HCT116 (cell line): ENCODE measurements at regions not wholly inside any gene's neighbourhood (a gene's known extent, or its start where the extent isn't known, plus 50 kb on each side); places are given as distances from the start of the nearest gene placed in this dataset.

ENCODE experiments used
- ATAC-seq: fragments of 200-7000 bp; cut with Tn5 transposase; 2 replicates; pipeline ENCODE4 v1.9.1; 2020; ENCODE audit warnings: mild to moderate bottlenecking, moderate library complexity
- BruUV-seq: library from RNA; stranded (reverse); fragments of 400-500 nt; replicated peaks from 2 replicates; lab custom pipeline; 2021; lab: Mats Ljungman, UMichigan
- CTCF ChIA-PET: fragments of 300-600 bp; sonication (Branson Sonifier 250); formaldehyde crosslinking; loops from one replicate; lab custom pipeline; 2021; ENCODE audit warnings: antibody characterized with exemption; lab: Charles Lee
- POLR2A ChIA-PET: fragments of 300-600, 350-600 bp; sonication (Branson Sonifier 250); formaldehyde crosslinking; loops from one replicate; lab custom pipeline; 2021; ENCODE audit warnings: antibody characterized with exemption; lab: Charles Lee
- RAD21 ChIA-PET, 2 experiments: fragments of 300-600 bp; sonication (Branson Sonifier 250); formaldehyde crosslinking; loops; one replicate each; lab custom pipeline; 2023; ENCODE audit warnings: low total read pairs in 2 of 2; ENCODE audit not compliant: uncharacterized antibody in 2 of 2, unreplicated experiment in 2 of 2, low non-redundant PET in 1 of 2; lab: Charles Lee
- DNase-seq: peaks from one replicate; pipeline ENCODE4 v3.0.0-alpha.2; 2010; ENCODE audit warnings: low read depth, low spot score
- H2AFZ ChIP-seq: fragments of 200-600 bp; shearing (Covaris generic), sonication (generic); 2 replicates; pipeline ENCODE4 v1.6.1; 2017; ENCODE audit warnings: low read depth, mixed run types, mixed read lengths, antibody characterized with exemption, low read length; ENCODE audit not compliant: poor library complexity, severe bottlenecking
- H3K27ac ChIP-seq: 2 replicates; pipeline ENCODE4 v1.5.1; 2012; ENCODE audit warnings: low read depth, low read length
- H3K27me3 ChIP-seq: fragments of 200-600 bp; sonication (generic); 2 replicates; pipeline ENCODE4 v1.6.1; 2016; ENCODE audit warnings: mixed run types, low read length, mixed read lengths; ENCODE audit not compliant: insufficient read depth
- H3K36me3 ChIP-seq, 2 experiments: fragments of 200-500 bp in 1 of 2; fragments of 200-600 bp in 1 of 2; sonication (Bioruptor generic) in 1 of 2; sonication (generic) in 1 of 2; 2 replicates each; pipeline versions ENCODE4 v1.5.1 to v1.6.1; 2014 to 2016; ENCODE audit warnings: low read length in 2 of 2, inconsistent platforms in 1 of 2, mixed read lengths in 1 of 2, mixed run types in 1 of 2; ENCODE audit not compliant: insufficient read depth in 2 of 2, control insufficient read depth in 1 of 2
- H3K4me1 ChIP-seq, 2 experiments: fragments of 200-600 bp in 1 of 2; sonication (generic) in 1 of 2; 2 replicates each; pipeline versions ENCODE4 v1.5.1 to v1.6.1; 2012 to 2017; ENCODE audit warnings: low read length in 2 of 2, inconsistent platforms in 1 of 2, mild to moderate bottlenecking in 1 of 2, mixed read lengths in 1 of 2, mixed run types in 1 of 2, moderate library complexity in 1 of 2; ENCODE audit not compliant: insufficient read depth in 2 of 2, control insufficient read depth in 1 of 2
- H3K4me2 ChIP-seq: fragments of 200-600 bp; sonication (generic); 2 replicates; pipeline ENCODE4 v1.6.1; 2017; ENCODE audit warnings: mixed run types, low read length, mixed read lengths
- H3K4me3 ChIP-seq, 2 experiments: fragments of 200-600 bp in 1 of 2; sonication (generic) in 1 of 2; replicated peaks in 1 of 2; 2 replicates each; pipeline ENCODE4 v1.5.1; 2011 to 2016; ENCODE audit warnings: low read length in 2 of 2, control low read depth in 1 of 2, low read depth in 1 of 2, mild to moderate bottlenecking in 1 of 2, mixed read lengths in 1 of 2, mixed run types in 1 of 2
- H3K79me2 ChIP-seq: fragments of 200-600 bp; sonication (generic); 2 replicates; pipeline ENCODE4 v1.6.1; 2017; ENCODE audit warnings: mild to moderate bottlenecking, mixed run types, low read length, moderate library complexity, mixed read lengths; ENCODE audit not compliant: insufficient read depth
- H3K9ac ChIP-seq: fragments of 200-600 bp; sonication (generic); 2 replicates; pipeline ENCODE4 v1.6.1; 2016; ENCODE audit warnings: low read length, mixed read lengths
- H3K9me2 ChIP-seq: fragments of 200-600 bp; sonication (generic), shearing (Covaris generic); 2 replicates; pipeline ENCODE4 v1.6.1; 2017; ENCODE audit warnings: mixed run types, mild to moderate bottlenecking, moderate library complexity; ENCODE audit not compliant: insufficient read depth
- H3K9me3 ChIP-seq, 2 experiments: fragments of 200-500 bp in 1 of 2; fragments of 200-600 bp in 1 of 2; sonication (Bioruptor generic) in 1 of 2; sonication (generic) in 1 of 2; 2 replicates each; pipeline ENCODE4 v1.6.1; 2014 to 2017; ENCODE audit warnings: low read length in 2 of 2, mixed read lengths in 2 of 2, inconsistent platforms in 1 of 2, low read depth in 1 of 2, mild to moderate bottlenecking in 1 of 2, mixed run types in 1 of 2, moderate library complexity in 1 of 2; ENCODE audit not compliant: control insufficient read depth in 1 of 2, insufficient read depth in 1 of 2
- H4K20me1 ChIP-seq: fragments of 200-600 bp; sonication (generic), shearing (Covaris generic); 2 replicates; pipeline ENCODE4 v1.6.1; 2017; ENCODE audit warnings: mixed run types, mild to moderate bottlenecking, moderate library complexity; ENCODE audit not compliant: insufficient read depth
- ATF3 ChIP-seq: IDR thresholded peaks from 2 replicates; pipeline ENCODE4 v1.6.1; 2012
- ELF1 ChIP-seq: IDR thresholded peaks from 2 replicates; pipeline ENCODE4 v1.6.1; 2012; ENCODE audit warnings: low read depth, borderline replicate concordance
- EZH2 ChIP-seq: fragments of 200-600 bp; sonication (generic); IDR thresholded peaks from 2 replicates; pipeline ENCODE4 v1.6.1; 2017; ENCODE audit warnings: antibody characterized with exemption, mixed run types
- EZH2phosphoT487 ChIP-seq: fragments of 200-600 bp; IDR thresholded peaks from 2 replicates; pipeline ENCODE4 v1.6.1; 2018; ENCODE audit warnings: antibody characterized with exemption, borderline replicate concordance
- FOSL1 ChIP-seq: IDR thresholded peaks from 2 replicates; pipeline ENCODE4 v1.6.1; 2012; ENCODE audit warnings: low read depth
- POLR2A ChIP-seq: IDR thresholded peaks from 2 replicates; pipeline ENCODE4 v1.7.0; 2011; ENCODE audit warnings: borderline replicate concordance; ENCODE audit not compliant: insufficient read depth, insufficient read length; ENCODE audit errors: extremely low read depth
- RAD21 ChIP-seq: IDR thresholded peaks from 2 replicates; pipeline ENCODE4 v1.6.1; 2012; ENCODE audit warnings: low read depth, mild to moderate bottlenecking
- SIN3A ChIP-seq: IDR thresholded peaks from 2 replicates; pipeline ENCODE4 v1.6.1; 2012; ENCODE audit warnings: low read depth
- ZFX ChIP-seq: fragments of 450-650 bp; IDR thresholded peaks from 2 replicates; pipeline ENCODE4 v1.6.1; 2017
- ZNF274 ChIP-seq: fragments of 200-500 bp; sonication (Bioruptor generic); IDR thresholded peaks from 2 replicates; pipeline ENCODE4 v1.6.1; 2014; ENCODE audit warnings: mild to moderate bottlenecking, low read depth, low read length, inconsistent platforms
- intact Hi-C: fragments of 100-400 bp; cut with micrococcal nuclease; formaldehyde crosslinking; loops from 2 replicates; pipeline ENCODE4 v1.10.0; 2022
- TF ChIP-seq, protein P1 (sequence below): IDR thresholded peaks from 2 replicates; pipeline ENCODE4 v1.6.1; 2011; ENCODE audit warnings: mild to moderate bottlenecking, low read length, moderate library complexity; ENCODE audit not compliant: insufficient replicate concordance; ENCODE audit errors: extremely low read depth
- TF ChIP-seq, protein P2 (sequence below), 3 experiments: fragments of 200-600 bp in 1 of 3; sonication (generic) in 1 of 3; IDR thresholded peaks in 2 of 3; conservative IDR thresholded peaks in 1 of 3; 2 replicates each; pipeline ENCODE4 v1.5.1; 2012 to 2017; ENCODE audit warnings: low read depth in 2 of 3, low read length in 2 of 3, antibody characterized with exemption in 1 of 3, borderline replicate concordance in 1 of 3, control low read depth in 1 of 3, mild to moderate bottlenecking in 1 of 3, mixed read lengths in 1 of 3, mixed run types in 1 of 3, moderate library complexity in 1 of 3; ENCODE audit not compliant: insufficient read depth in 1 of 3
- TF ChIP-seq, protein P3 (sequence below): IDR thresholded peaks from 2 replicates; pipeline ENCODE4 v1.6.1; 2012; ENCODE audit warnings: low read depth

GRCh38 chr2:236915186-236915585, 170.5 kb upstream of the COPS8 start:
- Histone ChIP-seq H3K4me1 (no peaks in the 10 kb centered on the region), H3K27ac (no peak overlapping the region), H2AFZ (no peak overlapping the region), H3K9ac (no peak overlapping the region), H3K9me3 (no peaks in the 10 kb centered on the region), H3K27me3 (peaks cover 71% of the 10 kb centered on the region), H3K9me2 (no peaks in the 10 kb centered on the region), H3K4me3 (no peak overlapping the region), H3K4me2 (no peak overlapping the region), H3K36me3 (no peaks in the 10 kb centered on the region), H3K79me2 (no peaks in the 10 kb centered on the region), H4K20me1 (no peaks in the 10 kb centered on the region)
- ChIA-PET RAD21 (no interaction called here), CTCF (no interaction called here), POLR2A (no interaction called here)
- TF ChIP-seq POLR2A (no peak), SIN3A (no peak), ZFX (no peak)
- no peak for DNase-seq
- no peak for ATAC-seq
- intact Hi-C loops = no loop called here
- no TSS peak for BruUV-seq

DNA sequence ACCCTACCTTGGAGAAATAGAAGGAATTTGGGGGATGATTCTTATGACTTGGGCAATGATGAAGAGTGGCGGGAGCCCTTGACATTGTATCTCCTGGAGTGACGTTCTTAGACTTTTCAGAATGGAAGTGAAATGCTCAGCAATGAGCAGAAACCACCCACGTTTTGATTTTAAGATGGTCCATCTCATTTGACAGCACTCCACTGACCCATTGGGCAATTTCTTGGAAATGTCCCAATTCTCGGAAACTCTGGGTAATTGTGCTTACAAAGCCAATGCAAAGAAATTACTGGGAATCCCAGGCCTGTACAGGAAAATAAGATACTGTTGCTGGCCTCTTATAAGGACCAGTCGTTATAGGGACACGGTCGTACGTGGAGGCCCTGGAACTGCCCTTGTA, 170.0 kb upstream of the COPS8 start:
- no TSS peak for BruUV-seq
- H3K27me3 ChIP-seq = peaks cover 73% of the 10 kb centered on the region

More for the DNA sequence above, 170.0 kb upstream of the COPS8 start:
- POLR2A ChIA-PET = no interaction called here
- Histone ChIP-seq H2AFZ (no peak overlapping the region), H3K79me2 (no peaks in the 10 kb centered on the region), H3K4me3 (no peak overlapping the region), H3K4me1 (no peaks in the 10 kb centered on the region)
- RAD21 ChIA-PET = no interaction called here
- CTCF ChIA-PET = no interaction called here
- DNase-seq = no peak
- TF ChIP-seq ATF3 (no peak), ZNF274 (no peak), FOSL1 (no peak), ZFX (no peak), EZH2phosphoT487 (no peak), RAD21 (no peak), EZH2 (no peak), ELF1 (no peak)
- TF ChIP-seq, protein P1, sequence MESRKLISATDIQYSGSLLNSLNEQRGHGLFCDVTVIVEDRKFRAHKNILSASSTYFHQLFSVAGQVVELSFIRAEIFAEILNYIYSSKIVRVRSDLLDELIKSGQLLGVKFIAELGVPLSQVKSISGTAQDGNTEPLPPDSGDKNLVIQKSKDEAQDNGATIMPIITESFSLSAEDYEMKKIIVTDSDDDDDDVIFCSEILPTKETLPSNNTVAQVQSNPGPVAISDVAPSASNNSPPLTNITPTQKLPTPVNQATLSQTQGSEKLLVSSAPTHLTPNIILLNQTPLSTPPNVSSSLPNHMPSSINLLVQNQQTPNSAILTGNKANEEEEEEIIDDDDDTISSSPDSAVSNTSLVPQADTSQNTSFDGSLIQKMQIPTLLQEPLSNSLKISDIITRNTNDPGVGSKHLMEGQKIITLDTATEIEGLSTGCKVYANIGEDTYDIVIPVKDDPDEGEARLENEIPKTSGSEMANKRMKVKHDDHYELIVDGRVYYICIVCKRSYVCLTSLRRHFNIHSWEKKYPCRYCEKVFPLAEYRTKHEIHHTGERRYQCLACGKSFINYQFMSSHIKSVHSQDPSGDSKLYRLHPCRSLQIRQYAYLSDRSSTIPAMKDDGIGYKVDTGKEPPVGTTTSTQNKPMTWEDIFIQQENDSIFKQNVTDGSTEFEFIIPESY = no peak
- TF ChIP-seq, protein P2, sequence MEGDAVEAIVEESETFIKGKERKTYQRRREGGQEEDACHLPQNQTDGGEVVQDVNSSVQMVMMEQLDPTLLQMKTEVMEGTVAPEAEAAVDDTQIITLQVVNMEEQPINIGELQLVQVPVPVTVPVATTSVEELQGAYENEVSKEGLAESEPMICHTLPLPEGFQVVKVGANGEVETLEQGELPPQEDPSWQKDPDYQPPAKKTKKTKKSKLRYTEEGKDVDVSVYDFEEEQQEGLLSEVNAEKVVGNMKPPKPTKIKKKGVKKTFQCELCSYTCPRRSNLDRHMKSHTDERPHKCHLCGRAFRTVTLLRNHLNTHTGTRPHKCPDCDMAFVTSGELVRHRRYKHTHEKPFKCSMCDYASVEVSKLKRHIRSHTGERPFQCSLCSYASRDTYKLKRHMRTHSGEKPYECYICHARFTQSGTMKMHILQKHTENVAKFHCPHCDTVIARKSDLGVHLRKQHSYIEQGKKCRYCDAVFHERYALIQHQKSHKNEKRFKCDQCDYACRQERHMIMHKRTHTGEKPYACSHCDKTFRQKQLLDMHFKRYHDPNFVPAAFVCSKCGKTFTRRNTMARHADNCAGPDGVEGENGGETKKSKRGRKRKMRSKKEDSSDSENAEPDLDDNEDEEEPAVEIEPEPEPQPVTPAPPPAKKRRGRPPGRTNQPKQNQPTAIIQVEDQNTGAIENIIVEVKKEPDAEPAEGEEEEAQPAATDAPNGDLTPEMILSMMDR (IDR thresholded peaks at IDR 0.05 in 2 of 3, conservative IDR thresholded peaks at IDR 0.05 in 1 of 3; ENCODE audit: borderline replicate concordance in 1 of 3, insufficient read depth in 1 of 3, low read depth in 2 of 3, low read length in 2 of 3) = no peak
- TF ChIP-seq, protein P3, sequence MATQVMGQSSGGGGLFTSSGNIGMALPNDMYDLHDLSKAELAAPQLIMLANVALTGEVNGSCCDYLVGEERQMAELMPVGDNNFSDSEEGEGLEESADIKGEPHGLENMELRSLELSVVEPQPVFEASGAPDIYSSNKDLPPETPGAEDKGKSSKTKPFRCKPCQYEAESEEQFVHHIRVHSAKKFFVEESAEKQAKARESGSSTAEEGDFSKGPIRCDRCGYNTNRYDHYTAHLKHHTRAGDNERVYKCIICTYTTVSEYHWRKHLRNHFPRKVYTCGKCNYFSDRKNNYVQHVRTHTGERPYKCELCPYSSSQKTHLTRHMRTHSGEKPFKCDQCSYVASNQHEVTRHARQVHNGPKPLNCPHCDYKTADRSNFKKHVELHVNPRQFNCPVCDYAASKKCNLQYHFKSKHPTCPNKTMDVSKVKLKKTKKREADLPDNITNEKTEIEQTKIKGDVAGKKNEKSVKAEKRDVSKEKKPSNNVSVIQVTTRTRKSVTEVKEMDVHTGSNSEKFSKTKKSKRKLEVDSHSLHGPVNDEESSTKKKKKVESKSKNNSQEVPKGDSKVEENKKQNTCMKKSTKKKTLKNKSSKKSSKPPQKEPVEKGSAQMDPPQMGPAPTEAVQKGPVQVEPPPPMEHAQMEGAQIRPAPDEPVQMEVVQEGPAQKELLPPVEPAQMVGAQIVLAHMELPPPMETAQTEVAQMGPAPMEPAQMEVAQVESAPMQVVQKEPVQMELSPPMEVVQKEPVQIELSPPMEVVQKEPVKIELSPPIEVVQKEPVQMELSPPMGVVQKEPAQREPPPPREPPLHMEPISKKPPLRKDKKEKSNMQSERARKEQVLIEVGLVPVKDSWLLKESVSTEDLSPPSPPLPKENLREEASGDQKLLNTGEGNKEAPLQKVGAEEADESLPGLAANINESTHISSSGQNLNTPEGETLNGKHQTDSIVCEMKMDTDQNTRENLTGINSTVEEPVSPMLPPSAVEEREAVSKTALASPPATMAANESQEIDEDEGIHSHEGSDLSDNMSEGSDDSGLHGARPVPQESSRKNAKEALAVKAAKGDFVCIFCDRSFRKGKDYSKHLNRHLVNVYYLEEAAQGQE = no peak
- TF ChIP-seq, all 23 proteins: peak for 0
- Histone ChIP-seq H3K9me2 (no peaks in the 10 kb centered on the region), H3K36me3 (no peaks in the 10 kb centered on the region), H3K27ac (no peak overlapping the region), H3K9me3 (no peaks in the 10 kb centered on the region), H3K9ac (no peak overlapping the region), H3K4me2 (no peak overlapping the region), H4K20me1 (no peaks in the 10 kb centered on the region)
- ATAC-seq = no peak
- intact Hi-C loops = no loop called here
